HL-60 (cell line): ENCODE measurements at regions not wholly inside any gene's neighbourhood (a gene's known extent, or its start where the extent isn't known, plus 50 kb on each side); places are given as distances from the start of the nearest gene placed in this dataset.

ENCODE experiments used
- DNase-seq, 2 experiments: peaks; one replicate each; pipeline ENCODE4 v3.0.0-alpha.2; 2010 to 2020; ENCODE audit warnings: low read depth in 1 of 2, low spot score in 1 of 2
- H3K27ac ChIP-seq: fragments of 250-450 bp; sonication (Bioruptor Pico); replicated peaks from 2 replicates; pipeline ENCODE4 v1.5.1; 2020; ENCODE audit warnings: mild to moderate bottlenecking, moderate library complexity
- H3K27me3 ChIP-seq: fragments of 250-450 bp; sonication (Bioruptor Pico); 2 replicates; pipeline ENCODE4 v1.5.1; 2021; ENCODE audit warnings: mild to moderate bottlenecking, moderate library complexity; ENCODE audit not compliant: insufficient read depth, poor library complexity, severe bottlenecking
- H3K4me3 ChIP-seq: replicated peaks from 2 replicates; pipeline ENCODE4 v1.5.1; 2011; ENCODE audit warnings: mild to moderate bottlenecking, control low read depth, low read length; ENCODE audit not compliant: insufficient read depth
- GABPA ChIP-seq: IDR thresholded peaks from 2 replicates; pipeline ENCODE4 v1.6.1; 2012; ENCODE audit warnings: low read depth
- POLR2AphosphoS5 ChIP-seq: IDR thresholded peaks from 2 replicates; pipeline ENCODE4 v1.6.1; 2012; ENCODE audit warnings: low read depth
- REST ChIP-seq: IDR thresholded peaks from 2 replicates; pipeline ENCODE4 v1.6.1; 2012; ENCODE audit warnings: low read depth; ENCODE audit not compliant: insufficient replicate concordance
- SPI1 ChIP-seq: IDR thresholded peaks from 2 replicates; pipeline ENCODE4 v1.6.1; 2012; ENCODE audit warnings: low read depth, mild to moderate bottlenecking, borderline replicate concordance
- TF ChIP-seq, protein P1 (sequence below): IDR thresholded peaks from one replicate; pipeline ENCODE4 v1.5.1; 2011; ENCODE audit warnings: low read length, control low read depth, inconsistent platforms; ENCODE audit not compliant: insufficient read depth

- no peak for DNase-seq
Measured at GRCh38 chr6:145043926-145044500, 691.3 kb downstream of the EPM2A start.

DNA sequence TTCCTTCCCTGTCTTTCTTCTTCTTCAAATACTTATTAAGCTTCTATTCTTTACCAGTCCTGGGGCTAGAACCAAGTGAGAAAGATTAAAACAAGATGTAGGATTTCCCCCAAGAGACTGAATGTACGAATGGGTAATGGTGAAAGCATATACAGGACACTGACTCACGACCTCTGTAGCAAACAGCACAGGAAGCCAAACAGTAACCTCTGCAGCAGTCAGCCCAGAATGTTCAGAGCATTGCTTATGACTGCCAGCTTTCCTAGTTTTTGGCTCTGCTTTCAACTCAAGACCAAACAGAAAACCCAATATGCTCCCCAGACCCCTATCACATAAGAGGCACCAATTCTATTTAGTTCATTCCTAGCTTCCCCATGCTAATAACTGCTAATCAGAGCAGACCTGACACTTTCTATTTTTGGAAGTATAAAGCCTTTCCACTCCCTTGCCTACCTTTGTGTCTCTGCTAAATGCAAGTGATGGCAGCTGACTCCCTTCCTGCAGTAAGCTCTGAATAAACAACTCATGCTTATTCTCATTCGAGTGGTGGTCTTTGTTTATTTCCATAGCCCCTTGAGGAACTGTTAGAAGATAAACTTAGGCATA, 690.6 kb downstream of the EPM2A start:
- Histone ChIP-seq H3K27me3 (no peaks in the 10 kb centered on the region), H3K27ac (no peak overlapping the region), H3K4me3 (no peak overlapping the region)
- TF ChIP-seq GABPA: no peak
- TF ChIP-seq, protein P1, sequence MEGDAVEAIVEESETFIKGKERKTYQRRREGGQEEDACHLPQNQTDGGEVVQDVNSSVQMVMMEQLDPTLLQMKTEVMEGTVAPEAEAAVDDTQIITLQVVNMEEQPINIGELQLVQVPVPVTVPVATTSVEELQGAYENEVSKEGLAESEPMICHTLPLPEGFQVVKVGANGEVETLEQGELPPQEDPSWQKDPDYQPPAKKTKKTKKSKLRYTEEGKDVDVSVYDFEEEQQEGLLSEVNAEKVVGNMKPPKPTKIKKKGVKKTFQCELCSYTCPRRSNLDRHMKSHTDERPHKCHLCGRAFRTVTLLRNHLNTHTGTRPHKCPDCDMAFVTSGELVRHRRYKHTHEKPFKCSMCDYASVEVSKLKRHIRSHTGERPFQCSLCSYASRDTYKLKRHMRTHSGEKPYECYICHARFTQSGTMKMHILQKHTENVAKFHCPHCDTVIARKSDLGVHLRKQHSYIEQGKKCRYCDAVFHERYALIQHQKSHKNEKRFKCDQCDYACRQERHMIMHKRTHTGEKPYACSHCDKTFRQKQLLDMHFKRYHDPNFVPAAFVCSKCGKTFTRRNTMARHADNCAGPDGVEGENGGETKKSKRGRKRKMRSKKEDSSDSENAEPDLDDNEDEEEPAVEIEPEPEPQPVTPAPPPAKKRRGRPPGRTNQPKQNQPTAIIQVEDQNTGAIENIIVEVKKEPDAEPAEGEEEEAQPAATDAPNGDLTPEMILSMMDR: no peak
- no peak for TF ChIP-seq REST
- no peak for TF ChIP-seq POLR2AphosphoS5
- TF ChIP-seq SPI1: no peak
- DNase-seq: no peak

More at GRCh38 chr6:145043926-145044500, 691.3 kb downstream of the EPM2A start:
- Histone ChIP-seq H3K27ac (no peak overlapping the region), H3K27me3 (no peaks in the 10 kb centered on the region), H3K4me3 (no peak overlapping the region)
- no peak for TF ChIP-seq REST

DNA sequence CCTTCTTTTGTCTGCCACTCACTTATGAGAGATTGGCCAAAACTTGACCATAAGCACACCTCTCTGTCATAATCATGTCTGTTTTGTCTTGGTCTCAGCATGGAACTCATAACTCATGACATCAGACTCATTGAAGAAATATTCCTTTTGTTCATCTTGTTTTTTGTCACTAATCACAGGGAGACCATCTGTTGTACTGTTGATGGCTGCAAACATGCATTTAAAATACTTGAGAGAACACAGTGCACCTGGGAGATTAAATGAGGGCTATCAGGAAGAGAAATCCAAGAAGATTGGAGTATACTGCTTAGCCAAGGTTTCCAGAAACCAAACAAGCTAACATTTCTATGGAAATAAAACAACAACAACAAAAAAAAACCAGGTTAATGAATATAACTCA, 689.7 kb downstream of the EPM2A start:
- DNase-seq: no peak
- no peak for TF ChIP-seq SPI1
- no peak for TF ChIP-seq GABPA
- TF ChIP-seq POLR2AphosphoS5: no peak
- no peak for TF ChIP-seq REST
- TF ChIP-seq, protein P1: no peak

More for the DNA sequence above, 689.7 kb downstream of the EPM2A start:
- Histone ChIP-seq H3K4me3 (no peak overlapping the region), H3K27ac (no peak overlapping the region), H3K27me3 (no peaks in the 10 kb centered on the region)
